ENCODE measurements at regions not wholly inside any gene's neighbourhood (a gene's known extent, or its start where the extent isn't known, plus 50 kb on each side); places are given as distances from the start of the nearest gene placed in this dataset.

DNA sequence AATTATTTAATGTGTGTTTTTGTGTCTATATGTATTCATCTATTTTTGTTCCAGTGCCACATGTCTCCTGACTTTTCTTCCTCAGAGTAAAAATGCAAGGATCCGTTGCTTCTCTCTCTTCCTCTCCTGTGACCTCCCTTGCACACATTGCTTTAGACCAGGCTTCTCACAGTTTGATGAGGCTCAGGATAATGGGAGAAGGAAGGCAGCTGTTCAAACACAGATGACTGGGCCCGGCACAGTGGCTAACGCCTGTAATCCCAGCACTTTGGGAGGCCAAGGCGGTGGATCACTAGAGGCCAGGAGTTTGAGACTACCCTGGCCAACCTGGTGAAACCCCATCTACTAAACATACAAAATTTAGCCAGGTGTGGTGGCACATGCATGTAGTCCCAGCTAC lies 241.9 kb downstream of the SAMD5 start:
- H3K4me3 ChIP-seq: no peak overlapping the region
- H3K36me3 ChIP-seq: no peaks in the 10 kb centered on the region
- no peak for DNase-seq (ENCODE audit: low spot score in 2 of 2)
- H3K4me1 ChIP-seq: no peaks in the 10 kb centered on the region
- intact Hi-C loops (cut with DNase I): no loop called here
- H3K27ac ChIP-seq: no peak overlapping the region
- TF ChIP-seq, protein P1, sequence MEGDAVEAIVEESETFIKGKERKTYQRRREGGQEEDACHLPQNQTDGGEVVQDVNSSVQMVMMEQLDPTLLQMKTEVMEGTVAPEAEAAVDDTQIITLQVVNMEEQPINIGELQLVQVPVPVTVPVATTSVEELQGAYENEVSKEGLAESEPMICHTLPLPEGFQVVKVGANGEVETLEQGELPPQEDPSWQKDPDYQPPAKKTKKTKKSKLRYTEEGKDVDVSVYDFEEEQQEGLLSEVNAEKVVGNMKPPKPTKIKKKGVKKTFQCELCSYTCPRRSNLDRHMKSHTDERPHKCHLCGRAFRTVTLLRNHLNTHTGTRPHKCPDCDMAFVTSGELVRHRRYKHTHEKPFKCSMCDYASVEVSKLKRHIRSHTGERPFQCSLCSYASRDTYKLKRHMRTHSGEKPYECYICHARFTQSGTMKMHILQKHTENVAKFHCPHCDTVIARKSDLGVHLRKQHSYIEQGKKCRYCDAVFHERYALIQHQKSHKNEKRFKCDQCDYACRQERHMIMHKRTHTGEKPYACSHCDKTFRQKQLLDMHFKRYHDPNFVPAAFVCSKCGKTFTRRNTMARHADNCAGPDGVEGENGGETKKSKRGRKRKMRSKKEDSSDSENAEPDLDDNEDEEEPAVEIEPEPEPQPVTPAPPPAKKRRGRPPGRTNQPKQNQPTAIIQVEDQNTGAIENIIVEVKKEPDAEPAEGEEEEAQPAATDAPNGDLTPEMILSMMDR (IDR thresholded peaks at IDR 0.05): no peak
- H3K27me3 ChIP-seq: no peaks in the 10 kb centered on the region
- no peaks in the 10 kb centered on the region for H3K9me3 ChIP-seq

DNA sequence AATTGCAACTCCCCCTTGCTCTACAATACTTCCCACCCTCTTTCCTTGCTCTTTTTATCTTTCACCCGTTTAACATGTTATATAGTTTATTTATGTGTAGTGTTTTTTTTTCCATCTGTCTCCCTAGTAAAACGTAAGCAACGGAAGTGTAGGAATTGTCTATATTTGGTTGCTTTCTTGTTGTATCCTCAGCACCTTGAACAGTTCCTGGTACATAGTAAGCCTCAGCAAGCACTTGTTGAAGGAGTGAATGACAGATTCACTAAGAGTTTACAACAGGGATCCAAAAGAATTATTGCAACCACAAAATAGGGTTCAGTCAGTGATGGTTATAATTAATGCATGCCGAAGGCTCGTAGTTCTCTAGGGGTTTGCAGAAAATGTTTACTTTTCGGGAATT lies 242.7 kb downstream of the SAMD5 start:
- DNase-seq (ENCODE audit: low spot score in 2 of 2): no peak
- no peaks in the 10 kb centered on the region for H3K36me3 ChIP-seq
- intact Hi-C loops (cut with DNase I): no loop called here

DNA sequence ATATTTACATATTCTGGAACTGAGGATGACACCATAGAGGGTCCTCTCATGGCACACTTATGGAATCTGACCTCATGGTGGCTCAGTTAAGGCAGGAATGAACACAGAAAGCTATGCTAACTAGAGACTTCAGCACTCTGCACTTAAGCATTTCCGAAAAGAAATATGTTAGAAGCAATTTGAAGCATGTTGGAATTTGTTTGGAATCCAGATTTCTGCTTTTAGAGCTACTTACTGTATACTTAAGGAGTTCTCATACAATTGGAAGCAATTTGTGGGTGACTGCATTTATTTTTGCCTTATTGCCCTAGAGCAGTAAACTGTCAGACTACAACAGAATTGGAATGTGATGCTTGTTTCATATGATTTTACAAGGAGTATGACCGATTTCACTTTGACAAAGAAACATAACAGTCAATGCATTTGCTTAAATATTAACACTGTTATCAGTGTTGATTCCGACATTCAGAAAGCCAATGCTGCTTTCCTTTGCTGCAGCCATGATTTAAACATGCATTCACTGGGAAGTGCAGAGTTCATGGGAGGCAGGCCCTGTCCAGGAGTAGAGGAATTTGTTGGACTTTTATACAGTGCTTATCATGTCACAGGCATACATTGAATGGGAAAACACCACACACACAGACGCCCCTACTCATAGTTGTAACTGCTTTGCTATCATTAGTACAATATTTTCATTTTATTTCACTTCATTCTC lies 244.4 kb downstream of the SAMD5 start:
- TF ChIP-seq, protein P1 (IDR thresholded peaks at IDR 0.05): no peak
- H3K27me3 ChIP-seq: no peaks in the 10 kb centered on the region
- intact Hi-C loops (cut with DNase I): no loop called here
- H3K4me1 ChIP-seq: no peaks in the 10 kb centered on the region
- H3K27ac ChIP-seq: no peak overlapping the region
- H3K9me3 ChIP-seq: no peaks in the 10 kb centered on the region
- H3K4me3 ChIP-seq: no peak overlapping the region
- no peaks in the 10 kb centered on the region for H3K36me3 ChIP-seq
- no peak for DNase-seq (ENCODE audit: low spot score in 2 of 2)

More for the DNA sequence above, 242.7 kb downstream of the SAMD5 start:
- Histone ChIP-seq H3K27ac (no peak overlapping the region), H3K27me3 (no peaks in the 10 kb centered on the region), H3K4me3 (no peak overlapping the region), H3K9me3 (no peaks in the 10 kb centered on the region), H3K4me1 (no peaks in the 10 kb centered on the region)
- TF ChIP-seq, protein P1 (IDR thresholded peaks at IDR 0.05): no peak

DNA sequence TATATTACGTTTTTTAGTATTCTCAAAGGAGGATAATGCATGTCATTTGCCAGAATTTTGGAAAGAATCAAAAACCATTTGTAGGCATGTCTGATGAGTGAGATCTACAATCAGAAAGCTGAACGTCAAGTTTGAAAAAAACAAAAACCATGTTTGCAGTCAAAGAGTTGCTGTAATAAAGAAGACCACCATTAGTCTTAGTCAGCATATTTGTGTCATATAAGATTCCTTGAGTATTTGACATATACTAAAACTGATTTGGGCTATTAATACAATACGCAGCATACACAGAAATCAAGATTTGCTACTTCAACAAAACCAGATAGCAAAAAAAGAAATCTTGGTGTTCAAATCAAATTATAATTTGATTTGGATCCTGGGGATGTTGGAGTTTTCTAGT lies 247.5 kb downstream of the SAMD5 start:
- intact Hi-C loops (cut with DNase I): no loop called here
- H3K9me3 ChIP-seq: no peaks in the 10 kb centered on the region
- no peak overlapping the region for H3K4me3 ChIP-seq
- no peaks in the 10 kb centered on the region for H3K4me1 ChIP-seq
- H3K27ac ChIP-seq: no peak overlapping the region
- H3K36me3 ChIP-seq: no peaks in the 10 kb centered on the region
- TF ChIP-seq, protein P1 (IDR thresholded peaks at IDR 0.05): no peak
- H3K27me3 ChIP-seq: no peaks in the 10 kb centered on the region
- DNase-seq (ENCODE audit: low spot score in 2 of 2): no peak

DNA sequence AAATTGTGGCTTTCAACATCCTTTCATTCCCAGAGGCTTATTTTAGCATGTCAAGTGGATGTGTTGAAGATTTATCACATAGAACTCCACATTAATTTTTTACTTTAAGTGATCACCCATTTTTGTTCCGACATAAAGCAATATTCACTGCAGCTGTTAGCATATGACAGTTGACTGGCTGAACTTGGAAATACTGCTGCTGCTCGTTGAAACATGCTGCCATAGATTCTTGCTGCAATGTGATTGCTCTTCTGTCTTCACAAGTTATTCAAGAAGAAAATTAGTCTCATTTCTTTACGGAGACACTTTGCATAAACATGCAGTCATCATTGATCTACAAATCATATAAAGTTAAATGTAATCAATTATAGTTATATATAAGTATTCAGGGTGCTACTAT lies 248.4 kb downstream of the SAMD5 start:
- Histone ChIP-seq H3K27ac (no peak overlapping the region), H3K4me3 (no peak overlapping the region), H3K4me1 (no peaks in the 10 kb centered on the region), H3K9me3 (no peaks in the 10 kb centered on the region), H3K27me3 (no peaks in the 10 kb centered on the region), H3K36me3 (no peaks in the 10 kb centered on the region)
- TF ChIP-seq, protein P1 (IDR thresholded peaks at IDR 0.05): no peak
- no peak for DNase-seq (ENCODE audit: low spot score in 2 of 2)
- intact Hi-C loops (cut with DNase I): no loop called here

DNA sequence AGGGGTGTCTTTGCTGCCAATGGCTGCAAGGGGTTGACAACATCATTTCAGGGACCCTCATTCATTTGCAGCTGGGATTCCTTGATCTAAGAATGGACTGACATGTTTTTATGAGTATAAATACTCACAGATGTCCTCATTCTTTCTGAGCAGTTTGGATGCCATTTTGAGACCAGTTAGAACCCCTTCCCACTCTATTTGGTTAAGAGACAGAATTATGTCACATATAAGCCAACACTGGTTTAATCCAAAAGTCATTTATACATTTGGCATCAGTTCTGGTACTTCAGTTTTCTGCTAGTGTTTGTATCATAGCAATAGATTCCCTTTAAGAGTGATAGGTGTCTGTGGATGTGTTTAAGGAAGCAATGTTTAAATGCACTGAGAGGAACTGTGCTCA lies 248.8 kb downstream of the SAMD5 start:
- Histone ChIP-seq H3K4me3 (no peak overlapping the region), H3K27me3 (no peaks in the 10 kb centered on the region), H3K4me1 (no peaks in the 10 kb centered on the region), H3K27ac (no peak overlapping the region), H3K36me3 (no peaks in the 10 kb centered on the region), H3K9me3 (no peaks in the 10 kb centered on the region)
- intact Hi-C loops (cut with DNase I): no loop called here
- TF ChIP-seq, protein P1 (IDR thresholded peaks at IDR 0.05): no peak
- DNase-seq (ENCODE audit: low spot score in 2 of 2): no peak

Data from ascending aorta (tissue), 2 donors.